Jurkat, Clone E6-1 (cell line): ENCODE measurements at regions not wholly inside any gene's neighbourhood (a gene's known extent, or its start where the extent isn't known, plus 50 kb on each side); places are given as distances from the start of the nearest gene placed in this dataset.

Experiments used
- DNase-seq: peaks from one replicate; pipeline ENCODE4 v3.0.0-alpha.2; 2011; ENCODE audit warnings: low read depth, low spot score
- H3K4me3 ChIP-seq: 2 replicates; pipeline ENCODE4 v1.5.1; 2011; ENCODE audit warnings: mild to moderate bottlenecking, low read length, control low read depth, moderate library complexity

DNA sequence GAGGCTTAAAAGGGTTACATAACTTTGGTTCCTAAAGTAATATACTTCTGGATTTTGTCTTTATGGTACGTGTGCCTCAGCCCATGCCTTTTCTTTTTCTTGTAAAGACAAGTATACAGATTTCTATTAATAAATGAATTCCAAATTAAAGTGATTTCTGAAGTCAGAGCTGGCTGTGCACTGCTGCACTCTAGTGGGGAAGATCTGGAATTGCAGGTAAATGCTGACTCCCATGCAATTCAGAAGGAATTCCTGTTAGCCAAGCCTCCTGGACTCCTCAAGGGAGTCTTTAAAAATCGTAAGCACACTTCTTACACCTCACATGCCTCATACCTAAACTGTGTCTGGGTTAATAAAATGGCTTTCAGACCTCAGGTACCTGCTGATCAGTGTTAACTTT is 118.4 kb upstream of the SLC7A1 start:
- DNase-seq = no peak
- H3K4me3 ChIP-seq = no peak overlapping the region

DNA sequence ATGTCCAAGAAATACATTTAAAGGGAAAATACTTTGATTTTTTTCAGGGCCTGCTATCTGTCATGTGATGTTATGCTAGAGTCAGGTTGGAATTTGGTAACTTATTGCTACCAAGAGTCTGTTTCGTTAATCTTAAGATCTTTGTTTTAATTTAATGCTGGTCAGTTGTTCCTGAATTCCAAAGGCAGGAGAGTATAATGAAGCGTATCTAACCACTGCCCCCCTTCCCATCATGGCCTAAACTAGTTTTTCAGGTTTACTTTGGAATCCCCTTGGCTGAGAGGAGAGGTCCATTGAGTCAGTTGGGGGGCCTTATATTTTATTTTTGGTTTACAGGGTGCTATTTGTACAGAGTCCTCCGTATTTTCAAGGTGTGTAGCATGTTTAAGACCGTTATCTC is 116.3 kb upstream of the SLC7A1 start:
- H3K4me3 ChIP-seq = no peak overlapping the region
- DNase-seq = no peak

DNA sequence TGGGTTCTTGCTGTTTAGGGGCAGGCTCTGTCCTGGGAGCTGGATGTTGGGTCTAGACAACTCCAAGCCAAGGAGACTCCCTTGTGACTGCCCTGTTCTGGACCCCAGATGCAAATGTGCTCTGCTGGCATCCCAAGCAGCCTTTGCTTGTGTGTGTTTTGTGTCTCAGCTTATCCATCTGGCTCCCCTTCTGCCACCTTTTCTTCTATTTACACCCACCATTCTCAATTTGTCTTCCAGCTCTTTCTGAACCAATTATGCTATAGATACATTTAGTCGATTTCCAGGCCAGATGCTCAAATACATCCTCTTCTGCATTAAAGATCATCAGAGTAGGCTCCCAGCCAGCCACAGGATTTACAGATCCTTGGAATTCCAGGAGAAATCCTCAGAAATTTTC is 115.0 kb upstream of the SLC7A1 start:
- no peak for DNase-seq

DNA sequence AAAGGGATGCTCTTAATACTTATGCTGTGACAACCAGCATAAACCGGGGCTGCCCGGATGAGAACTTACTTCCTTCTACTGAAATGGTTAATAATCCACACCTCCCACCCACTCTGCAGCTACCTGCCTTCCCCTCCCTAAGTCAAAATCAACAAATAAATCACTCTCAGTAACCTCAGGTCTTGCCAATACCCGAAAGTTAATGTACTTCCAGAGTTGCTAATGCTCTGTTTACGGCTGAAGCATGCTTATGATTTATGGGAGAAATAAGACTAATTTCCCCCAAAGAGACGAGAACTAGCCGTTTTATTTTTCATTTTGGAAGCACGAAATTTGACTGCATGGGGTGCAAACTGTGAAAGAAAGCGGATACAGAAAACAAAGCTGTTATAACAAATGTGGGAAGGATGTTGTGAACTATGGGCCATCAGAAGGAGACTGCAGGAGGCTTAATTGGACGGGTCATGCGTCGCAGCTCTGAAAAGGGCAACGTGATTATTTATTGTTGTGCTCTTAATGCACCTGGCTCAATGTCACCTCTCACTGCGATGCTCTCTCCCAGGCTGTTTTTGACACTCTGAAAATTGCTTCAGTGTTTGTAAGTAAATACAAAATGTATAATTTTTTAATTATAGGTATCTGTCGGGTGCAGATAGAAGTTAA is 114.0 kb upstream of the SLC7A1 start:
- DNase-seq = no peak
- H3K4me3 ChIP-seq = no peak overlapping the region

More for the DNA sequence above, 115.0 kb upstream of the SLC7A1 start:
- H3K4me3 ChIP-seq = no peak overlapping the region

DNA sequence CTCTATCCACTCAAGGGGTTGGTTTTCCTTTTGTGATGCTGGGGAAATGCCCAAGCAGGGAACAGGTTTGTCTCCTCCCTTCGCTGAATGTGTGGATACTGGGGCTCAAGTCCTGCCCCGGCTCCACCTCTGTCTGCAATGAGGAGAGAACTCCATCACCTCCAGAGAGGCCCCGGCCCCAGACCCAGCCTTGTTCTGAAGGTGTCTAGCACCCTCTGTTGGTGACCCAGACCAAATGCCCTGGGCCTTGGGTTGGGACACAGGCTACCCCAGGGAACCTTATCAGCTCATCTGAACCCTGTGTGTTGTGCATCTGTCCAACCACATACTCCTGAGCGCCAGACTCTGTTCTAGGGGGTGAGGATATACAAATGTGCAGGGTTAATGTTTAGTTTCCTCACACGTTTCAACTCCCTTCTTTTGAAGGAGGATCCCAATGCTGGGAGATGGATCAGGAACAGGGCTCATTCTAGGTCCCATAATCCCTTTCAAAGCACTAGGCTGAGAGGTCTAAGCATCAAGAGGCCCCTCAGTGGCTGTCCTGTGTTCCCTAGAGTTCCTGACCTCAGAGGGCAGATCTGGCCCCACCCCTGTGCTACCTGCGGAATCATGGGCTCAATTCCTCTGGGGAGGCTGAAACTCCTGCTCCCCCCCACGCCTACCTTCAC is 112.5 kb upstream of the SLC7A1 start:
- DNase-seq = peak; percentile 39
- H3K4me3 ChIP-seq = no peak overlapping the region

DNA sequence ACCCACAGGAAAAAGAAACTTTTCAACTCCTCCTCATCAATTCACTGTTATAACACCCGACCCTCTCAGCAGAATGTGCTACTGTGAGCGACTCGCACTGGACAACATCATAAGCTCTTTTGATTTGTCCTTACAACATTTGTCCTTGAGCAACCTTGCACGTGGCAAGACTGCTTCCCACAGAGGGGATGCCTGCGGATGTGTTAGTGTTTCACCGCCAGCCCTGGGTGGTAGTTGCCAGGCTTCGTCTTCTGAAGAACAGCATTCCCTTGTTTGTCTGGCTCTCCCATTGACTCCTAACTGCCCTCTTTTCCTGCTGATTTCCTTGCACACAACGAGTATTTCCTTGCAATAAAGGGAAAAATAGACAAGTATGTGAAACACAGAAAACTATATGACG is 111.4 kb upstream of the SLC7A1 start:
- H3K4me3 ChIP-seq = no peak overlapping the region
- DNase-seq = no peak

DNA sequence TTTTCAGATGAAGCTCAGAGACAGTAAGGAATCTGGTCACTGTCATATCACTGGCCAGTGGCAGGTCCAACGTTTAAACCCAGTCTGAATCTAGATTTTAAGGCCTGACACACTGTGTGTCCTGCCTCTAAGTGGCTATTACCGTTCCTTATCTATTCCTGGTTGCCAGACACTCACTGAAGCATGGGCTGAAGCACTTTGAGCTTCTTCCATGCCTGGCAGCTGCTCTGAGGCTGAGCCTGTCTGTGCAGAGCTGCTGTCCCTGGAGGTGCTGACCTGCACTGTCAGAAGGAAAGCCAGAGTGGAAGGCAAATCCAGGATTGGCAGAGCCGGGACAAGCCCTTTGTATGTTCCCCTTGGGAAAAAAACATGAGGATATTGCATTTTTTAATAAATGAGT is 109.2 kb upstream of the SLC7A1 start:
- H3K4me3 ChIP-seq = no peak overlapping the region
- no peak for DNase-seq

DNA sequence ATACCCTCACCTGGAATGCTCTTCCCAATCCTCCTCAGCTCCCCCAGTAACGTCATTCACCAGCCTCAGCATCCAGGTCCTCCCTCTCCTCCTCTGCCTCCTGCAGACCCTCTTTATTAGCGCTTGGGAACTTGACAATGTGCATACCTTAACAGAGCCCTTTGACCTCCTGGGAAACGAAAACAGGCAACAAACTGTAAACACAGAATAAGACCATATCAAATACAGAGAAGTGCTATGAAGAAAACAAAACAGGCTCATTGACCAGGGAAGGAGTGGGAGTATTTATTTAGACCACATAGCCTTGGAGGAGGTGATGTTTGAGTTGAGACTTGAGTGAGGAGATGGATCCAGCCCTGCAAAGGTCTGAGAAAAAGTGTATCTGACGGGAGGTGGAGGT is 107.9 kb upstream of the SLC7A1 start:
- no peak for DNase-seq
- no peak overlapping the region for H3K4me3 ChIP-seq

DNA sequence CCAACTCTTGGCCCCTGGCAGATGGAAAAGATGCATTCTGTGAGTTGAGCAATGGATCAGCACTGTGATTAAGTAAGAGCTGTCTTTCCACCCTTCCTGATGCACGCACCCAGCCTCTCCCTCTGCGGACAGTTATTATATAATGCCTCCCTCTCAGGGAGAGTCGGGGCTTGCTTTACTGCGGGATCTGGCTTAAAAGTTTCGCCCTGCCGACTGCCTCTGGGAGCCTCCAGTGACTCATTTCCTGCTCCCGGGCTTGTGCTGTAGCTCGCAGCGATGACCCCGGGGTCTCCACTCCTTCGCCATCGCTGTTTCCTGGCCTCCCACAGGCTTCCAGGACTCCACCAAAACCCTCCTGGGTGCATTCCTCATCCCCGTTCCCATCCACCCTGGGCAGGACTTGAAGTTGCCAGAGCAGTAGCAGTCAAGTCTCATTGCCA is 107.4 kb upstream of the SLC7A1 start:
- no peak overlapping the region for H3K4me3 ChIP-seq
- no peak for DNase-seq

DNA sequence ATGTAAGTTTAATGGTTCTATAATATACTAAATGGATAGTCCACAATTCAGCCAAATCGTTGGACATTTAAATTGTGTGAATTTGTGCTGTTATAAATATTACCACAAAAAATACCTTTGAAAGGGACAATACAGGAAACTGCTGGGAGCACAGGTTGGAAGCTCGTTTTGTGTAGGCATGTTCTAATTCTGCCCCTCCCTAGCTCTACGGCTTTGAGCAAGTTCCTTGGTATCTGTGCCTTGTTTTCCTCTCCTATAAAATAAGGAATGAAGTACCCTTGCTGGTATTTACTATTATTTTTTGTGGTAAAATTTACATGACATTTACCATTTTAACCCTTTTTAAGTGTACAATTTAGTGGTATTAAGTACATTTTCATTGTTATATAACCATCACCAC is 102.6 kb upstream of the SLC7A1 start:
- no peak for DNase-seq

DNA sequence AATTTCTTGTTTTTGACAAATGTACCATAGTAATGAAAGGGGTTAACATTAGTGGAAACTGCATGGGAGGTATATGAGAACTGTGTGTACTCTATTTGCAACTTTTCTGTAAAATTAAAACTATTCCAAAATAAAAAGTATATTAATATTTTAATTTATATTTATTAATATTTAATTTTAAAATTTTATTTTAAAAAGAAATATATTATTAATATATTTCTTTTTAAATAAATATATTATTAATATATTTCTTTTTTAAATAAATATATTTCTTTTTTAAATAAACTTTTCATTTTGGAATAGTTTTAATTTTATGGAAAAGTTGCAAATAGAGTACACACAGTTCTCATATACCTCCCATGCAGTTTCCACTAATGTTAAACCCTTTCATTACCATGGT is 101.1 kb upstream of the SLC7A1 start:
- DNase-seq = no peak
- H3K4me3 ChIP-seq = no peak overlapping the region

More for the DNA sequence above, 102.6 kb upstream of the SLC7A1 start:
- H3K4me3 ChIP-seq = no peak overlapping the region

DNA sequence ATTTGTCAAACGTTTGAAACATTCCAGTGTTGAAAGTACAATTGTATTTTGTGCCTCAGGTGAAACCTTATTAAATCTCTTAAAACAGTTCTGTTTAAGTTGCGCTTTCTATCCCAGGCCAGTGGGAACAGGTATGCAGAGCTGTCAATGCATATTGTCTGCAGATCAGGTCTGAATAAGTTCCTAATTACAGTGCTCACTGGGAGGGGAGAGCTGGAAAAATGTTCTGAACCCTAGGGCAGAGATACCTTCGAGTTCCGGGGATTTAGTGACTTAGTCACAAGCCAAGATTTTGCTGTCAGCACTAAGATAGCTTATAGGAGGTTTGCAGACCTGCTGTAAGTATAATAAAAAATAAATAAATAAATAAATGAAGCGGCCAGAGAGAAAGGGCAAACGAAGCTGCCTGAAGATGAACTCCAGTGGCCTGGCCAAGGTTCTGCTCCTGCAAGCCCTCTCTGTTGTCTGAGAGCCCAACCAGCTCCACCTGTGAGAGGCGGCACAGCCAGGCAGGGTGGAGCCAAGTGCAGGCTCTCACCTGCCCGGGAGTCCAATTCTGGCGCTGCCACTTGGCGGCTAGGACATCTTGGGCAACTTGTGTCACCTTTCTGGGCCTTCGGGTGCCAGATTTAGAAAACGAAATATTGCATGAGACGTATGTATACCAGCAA is 97.9 kb upstream of the SLC7A1 start:
- no peak overlapping the region for H3K4me3 ChIP-seq
- no peak for DNase-seq

DNA sequence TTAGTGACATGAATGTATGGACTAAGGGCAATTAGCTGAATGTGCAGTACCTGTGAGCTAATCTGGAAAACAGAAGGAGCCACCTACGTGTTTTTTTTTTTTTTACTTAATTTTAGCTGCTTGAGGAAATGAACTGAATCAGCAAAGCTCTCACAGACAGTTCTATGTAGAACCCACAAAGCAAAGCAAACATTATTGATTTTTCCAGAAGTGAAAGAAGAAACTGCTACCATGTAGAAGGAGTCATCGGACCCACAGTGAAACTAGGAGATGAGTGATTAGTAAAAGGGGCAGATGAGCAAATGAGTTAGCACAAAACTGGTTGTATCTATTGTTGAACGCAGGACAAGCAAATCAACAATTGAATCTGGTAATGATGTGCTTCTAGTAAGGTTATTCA is 94.1 kb upstream of the SLC7A1 start:
- DNase-seq = no peak
- no peak overlapping the region for H3K4me3 ChIP-seq

DNA sequence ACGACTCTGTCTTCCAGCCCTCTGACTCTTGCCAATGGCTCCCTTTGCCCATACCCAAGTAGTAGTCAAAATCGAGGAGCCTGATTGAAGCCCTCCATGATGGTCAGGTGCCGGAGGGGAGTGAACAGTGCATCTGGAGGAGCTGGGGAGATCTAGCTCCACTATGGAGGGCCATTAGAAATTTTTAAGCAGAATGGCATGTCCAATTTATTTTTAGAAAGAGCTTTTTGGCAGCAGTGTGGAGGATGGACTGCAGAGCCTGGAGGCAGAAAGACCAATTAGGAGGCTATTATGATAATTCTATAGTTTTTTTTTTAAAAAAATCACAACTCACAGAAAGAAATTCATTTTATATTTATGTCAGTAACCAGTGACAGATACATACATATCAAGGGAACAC is 92.7 kb upstream of the SLC7A1 start:
- no peak overlapping the region for H3K4me3 ChIP-seq
- no peak for DNase-seq

DNA sequence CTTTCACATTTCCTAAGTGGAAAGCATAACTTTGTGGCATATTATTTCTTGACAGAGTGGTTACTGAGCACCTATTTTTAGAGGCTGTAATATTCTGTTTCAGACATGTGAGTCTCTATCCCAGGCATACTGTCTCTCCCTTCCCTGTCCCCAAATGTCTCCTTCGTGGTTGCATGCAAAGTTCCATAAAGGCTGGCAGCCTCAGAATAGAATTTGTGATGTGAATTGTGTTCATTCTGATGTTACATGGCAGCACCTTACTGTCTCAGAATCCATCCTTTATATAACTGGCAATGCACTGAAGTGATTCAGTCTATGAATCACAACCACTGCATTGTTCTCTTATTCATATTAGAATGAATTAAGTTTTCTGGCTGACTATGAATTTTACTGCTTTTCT is 89.0 kb upstream of the SLC7A1 start:
- H3K4me3 ChIP-seq = no peak overlapping the region
- no peak for DNase-seq

DNA sequence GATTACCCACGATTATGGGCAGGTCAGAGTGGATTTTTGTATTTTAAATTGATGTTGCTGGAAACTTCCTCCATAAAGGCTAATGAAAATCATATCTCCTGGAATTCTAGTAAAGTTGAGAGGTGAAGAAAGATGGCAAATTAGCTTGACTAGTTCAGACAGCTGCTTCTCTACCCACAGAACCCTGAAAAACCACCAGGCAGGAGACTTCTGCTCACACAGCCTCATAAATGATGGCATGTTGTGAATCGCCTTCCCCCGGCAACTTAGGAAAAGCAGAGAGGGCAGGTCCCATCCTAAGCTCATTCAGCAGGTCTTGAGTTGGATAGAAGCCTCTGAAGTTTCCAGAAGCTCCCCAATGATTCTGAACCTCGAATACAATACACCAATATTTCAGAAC is 87.6 kb upstream of the SLC7A1 start:
- DNase-seq = no peak
- no peak overlapping the region for H3K4me3 ChIP-seq

DNA sequence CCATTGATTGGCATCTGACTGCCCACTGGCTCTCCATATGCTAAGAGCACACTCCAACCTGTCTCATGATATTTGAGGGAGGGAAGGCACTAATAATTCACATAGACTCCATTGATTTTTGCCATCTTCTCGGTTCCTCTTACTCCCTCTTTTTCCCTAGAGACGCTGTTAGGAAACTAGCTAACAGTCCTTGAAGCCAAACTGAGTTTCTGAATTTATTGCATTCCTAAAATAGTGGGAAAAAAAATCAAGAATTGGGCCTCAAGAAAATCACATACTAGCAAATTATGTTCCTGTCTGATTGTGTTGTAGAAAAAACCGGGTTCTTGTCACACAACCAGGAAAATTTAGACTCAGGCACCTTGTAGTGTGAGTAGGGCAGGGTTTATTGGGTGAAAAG is 86.4 kb upstream of the SLC7A1 start:
- H3K4me3 ChIP-seq = no peak overlapping the region
- DNase-seq = no peak

DNA sequence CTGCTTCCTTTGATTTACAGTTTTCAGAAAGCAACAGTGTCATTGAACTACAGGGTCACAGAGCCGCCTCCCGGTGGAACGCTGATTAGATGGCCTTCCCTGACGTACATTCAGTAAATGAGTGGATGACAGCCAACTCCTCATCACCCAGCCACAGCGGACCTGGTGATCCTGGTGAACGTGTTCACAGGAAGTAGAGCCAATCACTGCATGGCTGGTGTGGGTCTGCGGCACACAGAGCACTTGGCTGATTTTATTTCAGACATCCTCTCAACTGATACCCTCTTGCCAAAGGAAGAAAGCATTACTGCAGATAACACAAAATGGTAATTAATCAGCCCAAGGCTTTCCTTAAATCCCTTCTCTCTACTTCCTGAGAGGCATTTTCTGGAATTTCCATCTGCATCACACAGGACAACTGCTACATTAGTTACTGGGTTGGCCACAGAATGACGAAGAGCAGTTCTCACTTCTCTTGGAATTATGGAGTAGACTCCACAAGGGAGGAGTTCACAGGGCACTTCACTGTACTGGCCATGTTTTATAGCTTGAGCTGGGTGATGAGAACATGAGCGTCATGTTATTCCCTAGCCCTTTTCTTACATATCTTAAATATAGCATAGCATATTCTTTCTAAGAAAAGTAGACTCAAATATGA is 84.0 kb upstream of the SLC7A1 start:
- no peak overlapping the region for H3K4me3 ChIP-seq
- DNase-seq = no peak

DNA sequence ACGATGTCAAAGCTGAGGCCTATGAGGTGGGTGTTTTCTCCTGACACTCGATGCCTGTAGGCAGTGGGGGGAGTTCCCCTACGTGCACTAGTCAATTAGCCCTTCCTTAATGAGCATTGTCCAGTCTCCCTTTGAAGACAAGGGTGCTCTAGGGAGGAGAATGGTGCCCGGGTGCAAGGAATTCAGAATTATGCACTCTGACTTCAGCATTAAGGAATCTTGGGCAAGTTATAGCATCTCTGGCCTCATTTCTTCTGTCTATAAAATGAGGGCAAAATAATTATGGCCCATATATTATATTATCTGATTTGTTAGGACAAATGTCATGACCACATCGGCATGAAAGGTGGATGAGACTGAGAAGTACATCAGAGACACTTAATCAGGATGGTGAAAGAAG is 82.1 kb upstream of the SLC7A1 start:
- DNase-seq = no peak
- H3K4me3 ChIP-seq = no peak overlapping the region

DNA sequence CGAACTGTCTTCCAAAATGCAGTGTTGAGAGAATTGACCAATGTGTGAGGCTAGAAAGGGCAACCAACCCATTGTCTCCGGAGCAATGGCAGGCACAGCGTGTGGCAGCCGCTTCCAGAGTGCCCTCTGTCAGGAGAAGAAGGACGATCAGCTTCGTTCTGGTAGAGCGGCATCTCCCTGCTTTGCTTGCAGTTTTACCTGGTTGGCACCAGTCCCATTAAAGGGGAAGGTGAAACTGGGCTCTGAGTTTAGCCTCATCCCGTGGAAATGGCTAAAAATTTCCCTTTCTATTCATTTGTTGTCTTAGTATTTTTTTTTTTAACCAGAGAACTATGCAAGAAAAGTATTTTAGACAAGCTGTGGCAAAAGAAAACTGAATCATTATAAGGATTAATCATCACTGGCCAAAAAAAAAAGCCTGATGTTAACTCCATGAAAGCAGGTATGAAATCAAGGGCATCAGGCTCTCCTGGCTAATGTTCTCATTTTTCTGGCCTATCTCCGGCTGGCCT is 81.5 kb upstream of the SLC7A1 start:
- DNase-seq = no peak
- no peak overlapping the region for H3K4me3 ChIP-seq
